AG09309 (cell line): ENCODE measurements at regions not wholly inside any gene's neighbourhood (a gene's known extent, or its start where the extent isn't known, plus 50 kb on each side); places are given as distances from the start of the nearest gene placed in this dataset.

Experiments used
- DNase-seq: peaks from one replicate; pipeline ENCODE4 v3.0.0-alpha.2; 2010; ENCODE audit warnings: low read depth
- H3K4me3 ChIP-seq: 2 replicates; pipeline ENCODE4 v1.5.1; 2011; ENCODE audit warnings: mild to moderate bottlenecking, low read depth, low read length, moderate library complexity; ENCODE audit not compliant: control insufficient read depth
- TF ChIP-seq, protein P1 (sequence below): IDR thresholded peaks from 2 replicates; pipeline ENCODE4 v1.5.1; 2011; ENCODE audit warnings: mild to moderate bottlenecking, low read depth, low read length, inconsistent platforms; ENCODE audit not compliant: insufficient read depth, control insufficient read depth; ENCODE audit errors: missing control alignments

DNA sequence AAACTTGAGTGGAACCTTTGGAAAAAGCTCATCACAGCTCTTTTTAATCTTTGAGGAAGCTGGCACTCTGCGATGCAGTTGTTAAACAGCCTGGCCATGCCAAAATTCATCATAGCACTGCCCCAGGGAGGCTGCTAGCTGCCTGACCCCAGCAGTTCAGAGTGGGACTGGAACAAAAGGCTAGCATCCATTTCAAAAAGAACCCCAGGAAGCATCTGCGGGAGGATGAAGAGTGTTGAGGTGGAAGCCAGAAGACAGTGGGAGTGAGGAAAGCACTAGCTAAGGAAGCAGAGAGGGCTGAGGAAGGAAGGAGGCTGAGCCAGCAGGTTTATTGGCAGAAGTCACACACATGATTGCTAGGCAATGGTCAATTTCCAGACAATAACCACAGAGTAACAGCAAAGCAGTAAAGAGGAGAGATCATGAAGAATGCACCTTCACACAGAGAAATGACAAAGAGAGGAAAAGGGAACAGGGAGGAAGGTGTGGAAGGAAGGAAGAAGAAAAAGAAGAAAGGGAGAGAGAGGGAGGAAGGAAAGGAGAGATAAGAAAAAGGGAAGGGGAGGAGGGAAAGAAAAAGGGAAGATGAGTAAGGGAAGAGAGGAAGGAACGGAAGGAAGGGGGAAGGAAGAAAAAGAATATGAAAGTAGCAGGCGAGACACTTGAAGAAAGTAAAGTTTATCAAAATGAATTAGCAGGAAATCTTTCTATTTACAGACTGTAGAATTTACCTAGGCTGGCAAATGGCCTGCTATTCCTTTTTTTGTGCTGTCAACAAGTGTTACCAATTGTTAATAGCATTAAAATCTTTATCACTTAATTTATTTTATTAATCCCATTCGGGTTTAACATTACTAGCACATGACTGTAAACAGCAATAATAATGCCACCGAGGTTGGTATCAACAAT is 270.0 kb upstream of the PSMD7 start:
- no peak overlapping the region for H3K4me3 ChIP-seq
- TF ChIP-seq, protein P1, sequence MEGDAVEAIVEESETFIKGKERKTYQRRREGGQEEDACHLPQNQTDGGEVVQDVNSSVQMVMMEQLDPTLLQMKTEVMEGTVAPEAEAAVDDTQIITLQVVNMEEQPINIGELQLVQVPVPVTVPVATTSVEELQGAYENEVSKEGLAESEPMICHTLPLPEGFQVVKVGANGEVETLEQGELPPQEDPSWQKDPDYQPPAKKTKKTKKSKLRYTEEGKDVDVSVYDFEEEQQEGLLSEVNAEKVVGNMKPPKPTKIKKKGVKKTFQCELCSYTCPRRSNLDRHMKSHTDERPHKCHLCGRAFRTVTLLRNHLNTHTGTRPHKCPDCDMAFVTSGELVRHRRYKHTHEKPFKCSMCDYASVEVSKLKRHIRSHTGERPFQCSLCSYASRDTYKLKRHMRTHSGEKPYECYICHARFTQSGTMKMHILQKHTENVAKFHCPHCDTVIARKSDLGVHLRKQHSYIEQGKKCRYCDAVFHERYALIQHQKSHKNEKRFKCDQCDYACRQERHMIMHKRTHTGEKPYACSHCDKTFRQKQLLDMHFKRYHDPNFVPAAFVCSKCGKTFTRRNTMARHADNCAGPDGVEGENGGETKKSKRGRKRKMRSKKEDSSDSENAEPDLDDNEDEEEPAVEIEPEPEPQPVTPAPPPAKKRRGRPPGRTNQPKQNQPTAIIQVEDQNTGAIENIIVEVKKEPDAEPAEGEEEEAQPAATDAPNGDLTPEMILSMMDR, result no peak
- DNase-seq, result no peak

DNA sequence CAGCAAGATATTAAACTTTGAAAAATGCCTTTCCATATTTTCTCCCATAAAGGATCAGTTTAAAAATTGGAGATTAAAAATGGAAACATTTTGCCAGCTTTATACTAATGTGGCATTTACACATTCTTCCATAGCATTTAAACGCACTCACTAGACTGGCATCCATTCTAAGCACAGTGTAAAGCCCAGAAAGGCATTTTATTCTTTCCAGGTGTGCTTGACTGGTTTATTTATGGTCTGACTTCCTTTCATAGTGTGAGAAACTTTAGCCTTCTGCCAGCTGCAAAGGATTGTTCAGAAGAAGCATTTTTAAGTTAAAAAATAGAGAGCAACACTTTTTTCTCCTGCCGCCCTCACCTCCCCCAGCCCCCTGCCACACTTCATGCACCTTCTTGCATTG is 271.7 kb upstream of the PSMD7 start:
- TF ChIP-seq, protein P1, result no peak
- H3K4me3 ChIP-seq, result no peak overlapping the region
- no peak for DNase-seq

DNA sequence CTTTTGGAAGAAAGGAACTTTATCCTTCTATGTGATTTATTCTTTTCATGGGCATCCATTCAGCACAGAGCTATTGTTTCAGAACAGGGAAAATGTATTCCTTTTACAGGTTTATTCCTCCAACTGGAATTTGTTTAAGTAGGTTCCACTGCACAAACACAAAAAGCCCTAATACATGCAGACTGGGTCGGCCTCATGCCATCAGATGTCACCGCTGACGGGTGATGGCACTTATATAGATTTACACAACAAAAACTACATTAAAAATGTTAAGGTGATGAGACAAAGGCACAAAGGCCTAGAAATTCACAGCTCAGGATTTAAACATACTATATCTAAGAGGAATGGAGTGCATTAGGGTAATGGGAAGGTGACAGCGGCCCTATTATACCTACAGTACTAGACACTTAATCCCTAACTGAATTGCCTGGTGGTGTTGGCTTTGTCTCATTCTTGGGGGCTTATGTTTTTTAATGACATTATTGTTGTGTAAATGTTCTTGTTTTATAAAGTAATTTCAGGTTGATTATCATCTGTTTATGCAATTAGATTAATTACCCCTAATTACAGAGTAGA is 276.4 kb upstream of the PSMD7 start:
- TF ChIP-seq, protein P1, result no peak
- H3K4me3 ChIP-seq, result no peak overlapping the region
- no peak for DNase-seq

DNA sequence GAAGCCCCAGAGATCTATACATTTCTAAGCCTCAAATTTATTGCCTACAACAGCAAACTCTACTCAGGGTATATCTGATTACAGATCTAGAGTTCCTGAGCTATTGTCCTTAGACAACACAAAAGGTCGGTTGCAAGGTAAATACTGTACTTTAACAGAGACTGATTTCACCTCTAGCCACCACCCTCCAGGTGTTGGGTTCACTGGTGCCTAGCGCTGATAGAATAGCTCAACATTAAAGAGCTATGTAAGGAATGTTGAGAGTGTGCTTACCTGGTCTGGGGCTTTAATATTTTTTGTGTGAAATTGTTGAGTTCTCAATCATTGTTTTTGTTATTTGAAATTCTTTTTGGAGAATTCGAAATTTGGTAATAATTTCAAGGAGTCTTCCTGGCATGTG is 277.0 kb upstream of the PSMD7 start:
- H3K4me3 ChIP-seq, result no peak overlapping the region
- no peak for DNase-seq
- TF ChIP-seq, protein P1, result no peak

DNA sequence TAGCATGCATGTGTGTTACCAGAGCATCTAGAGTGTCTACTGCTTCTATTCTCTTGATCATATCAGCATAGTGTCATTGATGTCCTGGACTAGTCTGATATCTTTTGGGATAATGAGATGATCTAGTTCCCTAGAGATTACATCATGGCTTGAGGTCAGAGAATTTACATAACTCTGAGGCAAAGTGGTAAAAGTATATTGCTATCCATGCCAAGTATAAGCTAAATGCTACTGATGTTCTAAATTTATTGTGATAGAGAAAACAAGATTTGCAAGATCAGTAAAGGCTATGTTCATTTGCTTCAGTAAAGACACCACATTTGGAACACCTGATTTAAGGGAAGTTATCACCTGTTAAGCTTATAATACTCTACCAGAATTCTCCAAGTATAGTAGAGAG is 280.7 kb upstream of the PSMD7 start:
- no peak overlapping the region for H3K4me3 ChIP-seq
- TF ChIP-seq, protein P1, result no peak
- no peak for DNase-seq

DNA sequence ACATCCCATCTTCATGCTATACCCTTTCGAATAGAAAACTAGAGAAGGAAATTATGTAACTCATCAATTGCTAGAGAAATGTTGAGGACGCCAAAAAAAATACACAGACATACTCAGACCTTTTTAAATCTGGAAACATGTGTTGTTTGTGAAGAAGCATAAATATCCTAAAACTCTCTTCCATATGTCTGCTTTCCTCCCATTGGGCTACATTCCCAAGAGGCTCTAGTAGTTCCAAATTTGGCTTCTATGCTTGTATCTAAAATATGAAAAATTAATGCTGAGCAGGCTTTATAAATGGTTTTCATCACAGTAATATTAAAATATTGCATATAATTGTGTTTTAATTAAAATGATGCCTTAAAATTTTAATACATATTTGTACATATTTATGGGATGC is 297.9 kb upstream of the PSMD7 start:
- H3K4me3 ChIP-seq, result no peak overlapping the region
- DNase-seq, result no peak
- TF ChIP-seq, protein P1, result no peak
